Pancreas (tissue), 10 donors: ENCODE measurements at regions not wholly inside any gene's neighbourhood (a gene's known extent, or its start where the extent isn't known, plus 50 kb on each side); places are given as distances from the start of the nearest gene placed in this dataset.
A peak's percentile ranks its signal among the peaks of the same experiment; 100 is the strongest.

Source experiments
- ATAC-seq, 4 donors: fragments of 200-7000 bp; cut with Tn5 transposase; one replicate each; pipeline versions ENCODE4 v1.8.0 to v1.9.1; 2020; ENCODE audit warnings: mild to moderate bottlenecking in 4 of 4, moderate library complexity in 4 of 4
- DNase-seq, 6 donors: peaks; one replicate each; pipeline ENCODE4 v3.0.0-alpha.2; 2020
- FAIRE-seq: peaks from 2 replicates; lab custom pipeline; 2012; peaks lifted over from hg19 to GRCh38; lab: Jason Lieb, UNC
- H3K27ac ChIP-seq, 4 donors: fragments of 200-600 bp; sonication (generic); 1 replicate in 3 of 4; 2 replicates in 1 of 4; pipeline versions ENCODE4 v1.5.0 to v1.8.0; 2020
- H3K27me3 ChIP-seq, 4 donors: fragments of 200-600 bp; one replicate each; pipeline ENCODE4 v1.8.0; 2021
- H3K36me3 ChIP-seq, 3 donors: fragments of 200-600 bp; sonication (generic) in 1 of 3; one replicate each; pipeline versions ENCODE4 v1.5.0 to v1.8.0; 2020 to 2021
- H3K4me1 ChIP-seq, 3 donors: fragments of 200-600 bp; one replicate each; pipeline ENCODE4 v1.8.0; 2021
- H3K4me3 ChIP-seq, 4 donors: fragments of 200-600 bp; sonication (generic) in 2 of 4; one replicate each; pipeline versions ENCODE4 v1.5.0 to v1.8.0; 2020 to 2021
- H3K9me3 ChIP-seq, 4 donors: fragments of 200-600 bp; one replicate each; pipeline ENCODE4 v1.8.0; 2021
- CTCF ChIP-seq, 4 donors: fragments of 200-600 bp; sonication (generic) in 3 of 4; IDR thresholded peaks; one replicate each; pipeline versions ENCODE4 v1.5.0 to v1.8.0; 2021; ENCODE audit warnings: antibody characterized with exemption in 4 of 4
- WGBS, 2 donors: extraction: QIAGEN DNeasy Blood & Tissue Kit; methylation state at CpG; one replicate each; pipeline ENCODE4 v1.1.7; 2013; 5-methylcytosine and 5-hydroxymethylcytosine counted together
- intact Hi-C, 3 donors: fragments of 100-400 bp; cut with DNase I; formaldehyde crosslinking; loops; one replicate each; pipeline versions ENCODE4 v1.11.1 to v1.14.2; 2022
- donor health status: healthy with polysubstance abuse.
- donor health status: DM: no; HTN: no; CAD: no; lungs with moderate emphysema.
- donor health status: DM: no; HTN: no; CAD: no.
- donor health status: control.
- donor health status: control.
- donor health status: Bipolar disorder and iron deficiency.
- donor health status: DM: yes; HTN: yes; CAD: no.
- donor health status: DM: no; HTN: no; CAD: no.
- donor health status: DM: no; HTN: no; CAD: no.
- donor health status: DM: yes; HTN: yes; CAD: no.

- Histone ChIP-seq H3K4me3 (no peak overlapping the region), H3K36me3 (no peaks in the 10 kb centered on the region), H3K27me3 (no peaks in the 10 kb centered on the region), H3K27ac (no peak overlapping the region), H3K9me3 (no peaks in the 10 kb centered on the region), H3K4me1 (no peaks in the 10 kb centered on the region)
- no peak for TF ChIP-seq CTCF (IDR thresholded peaks at IDR 0.05)
- DNase-seq (no peak), FAIRE-seq (no peak), ATAC-seq (no peak)
- intact Hi-C loops = no loop called here
Measured at GRCh38 chr4:126216611-126217010, 901.9 kb downstream of the FAT4 start.

- DNase-seq (no peak), FAIRE-seq (no peak), ATAC-seq (no peak)
- Histone ChIP-seq H3K27ac (no peak overlapping the region), H3K9me3 (no peaks in the 10 kb centered on the region), H3K36me3 (no peaks in the 10 kb centered on the region), H3K27me3 (no peaks in the 10 kb centered on the region), H3K4me1 (no peaks in the 10 kb centered on the region), H3K4me3 (no peak overlapping the region)
- intact Hi-C loops = no loop called here
- no peak for TF ChIP-seq CTCF (IDR thresholded peaks at IDR 0.05)
- WGBS, 2 donors = 62 to 68% methylated on average over 3 of the region's 3 CpGs
Measured at GRCh38 chr4:126221282-126221681, 906.5 kb downstream of the FAT4 start.

- Histone ChIP-seq H3K36me3 (no peaks in the 10 kb centered on the region), H3K9me3 (no peaks in the 10 kb centered on the region), H3K27ac (no peak overlapping the region), H3K27me3 (no peaks in the 10 kb centered on the region), H3K4me1 (no peaks in the 10 kb centered on the region), H3K4me3 (no peak overlapping the region)
- FAIRE-seq (no peak), DNase-seq (no peak), ATAC-seq (no peak)
- 41 to 58% methylated on average over 1 of the region's 1 CpG for WGBS, 2 donors
- intact Hi-C loops = no loop called here
- TF ChIP-seq CTCF (IDR thresholded peaks at IDR 0.05) = no peak
Measured at GRCh38 chr4:126221717-126222340, 907.1 kb downstream of the FAT4 start.

- Histone ChIP-seq H3K27me3 (no peaks in the 10 kb centered on the region), H3K27ac (no peak overlapping the region), H3K9me3 (no peaks in the 10 kb centered on the region), H3K36me3 (no peaks in the 10 kb centered on the region), H3K4me3 (no peak overlapping the region), H3K4me1 (no peaks in the 10 kb centered on the region)
- DNase-seq (no peak), ATAC-seq (no peak), FAIRE-seq (no peak)
- 60 to 64% methylated on average over 2 of the region's 2 CpGs for WGBS, 2 donors
- TF ChIP-seq CTCF (IDR thresholded peaks at IDR 0.05) = peak in 2 of 4 donors; percentile 10 to 35
- intact Hi-C loops = no loop called here
Measured at GRCh38 chr4:126223784-126224407, 909.1 kb downstream of the FAT4 start.

GRCh38 chr4:126227428-126227827, 912.7 kb downstream of the FAT4 start:
- ATAC-seq = no peak

More at GRCh38 chr4:126227428-126227827, 912.7 kb downstream of the FAT4 start:
- Histone ChIP-seq H3K27me3 (no peaks in the 10 kb centered on the region), H3K4me1 (no peaks in the 10 kb centered on the region), H3K4me3 (no peak overlapping the region), H3K9me3 (no peaks in the 10 kb centered on the region), H3K36me3 (no peaks in the 10 kb centered on the region), H3K27ac (no peak overlapping the region)
- WGBS, 2 donors = 66 to 74% methylated on average over 4 of the region's 4 CpGs
- intact Hi-C loops = no loop called here
- no peak for TF ChIP-seq CTCF (IDR thresholded peaks at IDR 0.05)
- DNase-seq (no peak), FAIRE-seq (no peak)
